GM18519 (cell line): ENCODE measurements at regions not wholly inside any gene's neighbourhood (a gene's known extent, or its start where the extent isn't known, plus 50 kb on each side); places are given as distances from the start of the nearest gene placed in this dataset.
"Not testable (repeated sequence)": the region's sequence is repeated elsewhere in the genome, so short reads cannot be mapped to it uniquely, and the experiment has no call there.

Experiments used
- ATAC-seq: cut with Tn5 transposase; IDR thresholded peaks from one replicate; pipeline ENCODE4 v1.9.1; 2021; ENCODE audit warnings: mild to moderate bottlenecking, moderate library complexity; ENCODE audit not compliant: unreplicated experiment, low FRiP score

DNA sequence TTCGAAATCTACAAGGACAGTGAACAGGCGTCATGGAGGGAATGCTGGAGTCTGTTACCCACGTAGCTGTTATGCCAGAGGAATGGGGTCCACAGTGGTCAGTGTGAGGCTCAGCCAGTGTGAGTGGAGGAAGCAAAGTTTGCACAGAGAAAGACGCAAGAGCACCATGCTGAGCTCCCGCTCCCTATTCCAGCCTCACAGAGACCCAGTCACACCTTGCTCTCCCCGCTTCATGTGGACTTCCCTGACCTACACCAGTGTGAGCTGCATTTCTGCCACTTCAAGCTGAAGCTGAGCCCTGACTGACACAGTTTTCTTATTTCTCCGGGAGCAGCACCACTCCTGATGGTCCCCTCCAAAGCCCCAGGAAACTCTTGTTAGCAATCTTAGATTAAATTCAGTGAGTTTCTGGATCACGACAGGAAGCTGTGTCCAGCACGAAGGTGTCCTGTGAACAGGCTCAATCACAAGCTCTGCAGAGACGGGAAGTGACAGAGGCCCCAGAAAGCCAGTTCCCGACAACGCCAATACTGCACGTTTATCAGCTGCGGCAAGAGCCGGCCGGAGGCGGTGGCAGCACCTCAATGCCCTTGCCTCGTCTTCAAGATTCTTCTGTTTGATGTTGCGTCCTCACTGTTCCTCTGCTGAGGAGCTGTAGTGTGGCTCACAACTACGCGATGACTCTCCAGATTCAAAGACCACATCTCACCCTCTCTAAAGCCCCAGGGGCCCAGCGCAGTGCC is 356.7 kb downstream of the ADGRD1 start:
- not testable (repeated sequence) for ATAC-seq

DNA sequence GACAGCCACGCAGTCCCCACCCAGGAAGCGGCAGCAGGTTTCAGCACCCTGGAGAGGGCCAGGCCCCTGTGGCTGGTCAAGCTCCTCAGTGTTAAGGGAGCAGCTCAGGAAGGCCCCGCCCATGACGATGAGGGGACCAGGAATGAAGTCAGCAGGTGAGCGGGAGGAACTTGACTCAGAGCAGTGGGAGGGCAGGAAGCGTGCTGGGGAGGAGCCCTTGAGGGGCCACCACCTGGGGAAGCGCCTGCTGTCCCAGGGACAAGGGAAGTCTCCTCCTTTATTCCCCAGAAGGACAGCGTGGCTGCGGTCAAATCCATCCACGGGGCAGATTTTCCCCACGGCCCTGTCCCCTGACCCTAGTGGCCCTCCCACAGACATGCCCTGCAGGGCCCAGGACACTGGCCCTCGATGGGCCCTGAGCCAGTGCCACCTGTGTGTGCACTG is 357.6 kb downstream of the ADGRD1 start:
- ATAC-seq: not testable (repeated sequence)

DNA sequence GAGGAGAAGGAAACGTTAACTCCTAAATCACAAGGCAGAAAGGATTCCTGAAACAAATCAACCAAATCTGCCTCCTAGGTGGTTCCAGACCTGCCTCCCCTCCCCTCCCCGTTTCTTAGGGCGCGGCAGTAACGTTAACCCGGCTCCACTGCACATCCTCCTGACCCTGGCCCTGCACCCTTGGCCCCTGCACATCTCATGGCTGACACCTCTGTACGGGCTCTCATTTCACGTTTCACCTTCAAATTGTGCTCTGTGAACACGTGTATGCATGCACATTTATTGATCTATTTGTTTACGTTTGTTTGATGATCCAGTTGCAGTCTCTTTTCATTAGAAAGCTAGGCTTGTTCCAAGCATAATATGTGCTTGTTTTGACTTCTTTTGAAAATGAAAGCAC is 358.1 kb downstream of the ADGRD1 start:
- no peak for ATAC-seq

DNA sequence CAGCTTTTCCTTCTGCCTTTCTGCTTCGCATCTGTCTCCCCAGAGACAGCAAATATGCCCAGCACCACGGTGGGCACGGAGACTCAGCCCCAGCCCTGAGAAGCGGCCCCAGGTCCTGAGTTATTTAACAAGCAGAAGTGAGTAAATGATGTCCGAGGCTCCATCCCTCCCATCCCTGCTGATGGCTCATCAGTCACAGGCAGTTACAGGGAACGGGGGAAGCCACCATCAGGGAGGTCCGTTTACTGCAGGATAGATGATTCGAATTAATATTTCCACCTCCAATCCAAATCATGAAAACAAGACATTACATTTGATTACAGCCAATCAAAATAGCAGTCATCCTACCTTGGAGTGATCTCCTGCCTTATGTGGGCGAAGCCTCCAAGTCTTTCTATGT is 358.7 kb downstream of the ADGRD1 start:
- ATAC-seq: not testable (repeated sequence)

DNA sequence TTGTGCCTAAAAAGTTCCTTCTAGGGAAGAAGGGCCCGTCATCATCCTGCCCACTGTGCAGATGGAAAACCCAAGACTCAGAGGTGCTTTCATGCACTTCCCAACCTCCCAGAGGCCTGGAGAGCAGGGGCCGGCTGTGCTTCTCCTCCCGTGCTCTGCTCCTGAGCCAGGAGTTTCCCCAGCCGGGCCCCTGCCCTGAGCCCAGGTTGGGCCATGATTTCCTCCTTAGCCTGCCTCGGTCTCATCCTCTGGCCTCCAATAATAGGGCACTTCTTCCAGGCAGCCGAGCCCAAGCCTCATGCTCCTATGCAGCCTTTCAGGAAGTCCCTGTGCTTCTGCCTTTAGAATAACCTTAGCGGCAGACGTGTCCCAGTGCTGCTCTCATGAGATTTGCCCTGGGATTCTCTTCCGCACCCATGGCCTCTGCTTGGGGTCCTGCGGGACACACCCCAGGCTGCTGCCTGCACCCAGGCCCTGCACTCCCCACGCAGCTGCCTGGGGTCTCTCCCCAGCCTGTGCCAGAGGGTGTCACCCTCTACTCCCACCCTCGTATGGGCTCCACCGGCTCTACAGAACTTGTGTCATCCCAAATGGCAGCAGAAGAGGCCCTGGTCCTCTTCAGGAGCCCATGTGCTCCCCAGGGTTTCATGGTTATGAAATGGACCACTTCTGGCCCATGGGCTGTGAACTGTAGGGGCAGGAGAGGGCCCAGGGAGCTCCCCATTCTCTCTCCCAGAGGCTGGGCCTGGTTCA is 359.3 kb downstream of the ADGRD1 start:
- ATAC-seq: no peak

DNA sequence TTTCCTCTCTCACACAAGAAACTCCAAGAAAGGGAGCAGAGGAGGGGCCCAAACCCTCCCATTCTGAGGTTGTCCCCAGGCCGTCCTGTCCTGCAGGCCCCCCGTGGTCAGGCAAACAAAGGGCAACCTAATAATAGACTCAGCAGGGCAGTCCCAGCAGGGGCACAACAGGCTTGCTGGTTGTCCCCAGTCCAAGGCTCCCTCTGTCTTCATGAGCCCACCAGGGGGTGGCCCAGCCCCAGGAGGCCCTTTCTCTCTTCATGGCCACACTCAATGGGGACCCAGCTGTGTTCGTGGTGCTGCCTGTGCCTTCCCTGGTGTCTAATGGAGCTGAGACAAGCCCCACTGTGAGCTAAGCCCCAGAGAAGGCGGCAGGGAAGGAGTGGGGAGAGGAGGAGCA is 359.9 kb downstream of the ADGRD1 start:
- ATAC-seq: no peak

DNA sequence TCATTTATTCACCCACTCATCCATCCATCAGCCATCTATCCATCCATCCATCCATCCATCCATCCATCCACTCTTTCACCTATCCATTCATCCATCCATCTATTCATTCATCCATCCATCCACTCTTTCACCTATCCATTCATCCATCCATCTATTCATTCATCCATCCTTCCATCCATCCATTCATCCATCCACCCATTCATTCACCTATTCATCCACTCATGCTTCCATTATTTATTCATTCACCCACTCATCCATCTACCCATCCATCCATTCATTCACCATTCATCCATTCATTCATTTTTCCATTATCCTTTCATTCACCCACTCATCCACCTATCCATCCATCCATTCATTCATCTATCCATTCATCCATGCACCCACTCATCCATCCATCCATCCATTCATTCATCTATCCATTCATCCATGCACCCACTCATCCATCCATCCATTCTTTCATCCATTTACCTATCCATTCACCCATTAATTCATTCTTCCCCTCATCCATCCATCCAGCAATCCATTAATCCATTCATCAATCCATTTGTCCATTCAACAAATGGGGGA is 360.9 kb downstream of the ADGRD1 start:
- no peak for ATAC-seq

DNA sequence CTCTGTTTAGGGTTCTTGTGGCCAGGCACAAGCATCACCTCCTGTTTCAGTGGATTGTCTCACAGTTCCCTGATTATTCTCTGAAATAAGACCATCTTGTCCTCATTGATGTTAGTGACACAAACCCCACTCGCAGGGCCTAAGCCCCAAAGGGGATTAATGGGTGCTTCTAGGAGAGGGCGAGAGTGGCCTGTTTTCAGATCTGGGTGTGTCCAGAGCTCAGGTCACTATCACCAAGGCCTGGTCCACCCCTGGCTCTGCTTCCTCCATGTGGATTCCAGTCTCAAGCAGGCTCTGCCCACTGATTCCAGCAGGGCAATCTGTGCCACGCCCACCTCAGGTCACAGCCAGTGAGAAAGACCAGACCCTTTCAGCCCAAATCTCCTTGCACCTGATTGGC is 361.9 kb downstream of the ADGRD1 start:
- ATAC-seq: no peak

DNA sequence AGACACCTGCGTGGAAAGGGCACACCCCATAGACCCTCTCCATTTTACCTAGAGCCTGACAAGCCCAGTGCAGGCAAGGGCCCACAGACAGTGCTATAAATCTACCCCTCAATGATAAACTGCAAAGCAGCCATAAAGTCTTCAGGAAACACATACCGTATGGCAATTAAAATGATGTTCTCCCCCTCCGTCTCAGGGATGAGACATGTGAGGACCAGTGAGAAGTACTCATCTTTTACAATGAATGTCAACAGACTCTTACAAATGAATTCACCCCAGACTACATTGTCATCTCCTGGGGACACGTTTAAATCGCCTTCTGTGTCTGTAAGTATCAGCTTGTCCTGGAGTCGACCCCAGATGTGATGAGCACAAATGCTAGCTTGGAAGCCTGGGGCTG is 362.7 kb downstream of the ADGRD1 start:
- no peak for ATAC-seq

DNA sequence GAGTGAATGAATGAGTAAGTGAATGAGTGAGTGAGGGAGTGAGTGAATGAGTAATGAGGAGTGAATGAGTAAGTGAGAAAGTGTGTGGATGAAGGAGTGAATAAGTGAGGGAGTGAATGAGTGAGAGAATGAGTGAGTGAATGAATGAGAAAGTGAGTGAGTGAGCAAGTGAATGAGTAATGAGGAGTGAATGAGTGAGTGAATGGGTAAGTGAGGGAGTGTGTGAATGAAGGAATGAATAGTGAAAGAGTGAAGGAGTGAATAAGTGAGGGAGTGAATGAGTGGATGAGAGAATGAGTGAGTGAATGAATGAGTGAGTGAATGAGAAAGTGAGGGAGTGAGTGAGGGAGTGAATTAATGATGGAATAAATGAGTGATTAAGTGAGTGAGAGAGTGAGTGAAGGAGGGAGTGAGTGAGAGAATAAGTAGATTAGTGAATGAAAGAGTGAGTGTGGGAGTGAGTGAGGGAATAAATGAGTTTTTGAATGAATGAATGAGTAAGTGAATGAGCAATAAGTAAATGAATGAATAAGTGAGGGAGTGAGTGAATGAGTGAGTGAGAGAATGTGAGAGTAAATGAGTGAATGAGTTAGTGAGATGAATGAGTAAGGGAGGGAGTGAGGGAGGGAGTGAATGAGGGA is 364.5 kb downstream of the ADGRD1 start:
- ATAC-seq: no peak

DNA sequence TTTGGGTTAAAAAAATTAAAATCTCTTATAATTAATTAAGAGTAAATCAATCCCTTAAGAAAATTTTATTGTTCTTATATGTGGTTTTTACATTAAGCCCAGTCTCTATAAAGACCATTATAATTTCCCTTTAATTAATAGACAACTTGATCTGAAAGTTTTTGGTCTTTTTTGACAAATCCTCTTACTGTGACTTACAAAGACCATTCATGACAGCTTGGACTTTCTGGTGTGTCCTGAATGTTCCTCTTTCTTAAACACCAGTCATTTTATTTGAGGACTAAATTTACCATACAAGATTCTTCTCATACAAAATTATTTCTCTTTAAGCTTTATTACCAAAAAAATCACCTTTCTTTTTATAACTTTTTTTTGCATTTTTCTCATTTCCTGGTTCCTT is 368.3 kb downstream of the ADGRD1 start:
- ATAC-seq: no peak

DNA sequence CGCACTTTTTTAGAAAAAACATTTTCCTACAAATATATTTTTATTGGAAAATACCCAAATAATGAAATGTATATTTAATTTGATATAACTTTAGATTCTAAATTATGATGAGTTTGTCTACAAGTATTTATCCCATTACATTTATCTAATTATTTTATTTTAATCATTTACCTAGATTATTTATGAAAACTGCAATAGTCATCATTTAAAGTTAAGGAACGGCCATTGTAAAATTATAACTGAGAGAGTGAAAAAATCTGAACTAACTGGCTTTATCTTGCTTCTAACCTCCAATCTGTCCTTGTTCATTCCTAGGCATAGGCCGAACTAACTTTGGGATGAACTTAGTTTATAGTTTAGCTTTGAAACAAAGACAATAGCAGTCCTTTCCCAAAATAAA is 368.8 kb downstream of the ADGRD1 start:
- ATAC-seq: not testable (repeated sequence)

DNA sequence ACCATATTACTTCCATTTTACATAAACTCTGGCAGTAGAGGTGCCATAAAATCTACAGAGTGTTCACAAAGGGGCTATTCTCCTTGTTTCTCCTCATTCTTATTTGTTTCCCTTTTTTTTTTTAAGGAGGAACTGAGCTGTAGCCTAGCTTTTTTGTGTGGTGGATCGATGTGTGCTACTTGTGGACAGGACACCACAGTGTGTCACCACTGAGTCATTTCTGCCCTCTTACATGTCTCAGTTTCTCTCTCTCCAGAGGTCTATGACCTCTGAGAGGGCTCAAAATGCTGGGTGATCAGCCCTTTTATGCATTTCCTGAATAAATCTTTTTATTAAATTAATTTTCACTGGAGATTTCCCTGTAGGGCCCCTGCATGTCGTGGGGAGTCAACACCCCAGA is 370.2 kb downstream of the ADGRD1 start:
- no peak for ATAC-seq

DNA sequence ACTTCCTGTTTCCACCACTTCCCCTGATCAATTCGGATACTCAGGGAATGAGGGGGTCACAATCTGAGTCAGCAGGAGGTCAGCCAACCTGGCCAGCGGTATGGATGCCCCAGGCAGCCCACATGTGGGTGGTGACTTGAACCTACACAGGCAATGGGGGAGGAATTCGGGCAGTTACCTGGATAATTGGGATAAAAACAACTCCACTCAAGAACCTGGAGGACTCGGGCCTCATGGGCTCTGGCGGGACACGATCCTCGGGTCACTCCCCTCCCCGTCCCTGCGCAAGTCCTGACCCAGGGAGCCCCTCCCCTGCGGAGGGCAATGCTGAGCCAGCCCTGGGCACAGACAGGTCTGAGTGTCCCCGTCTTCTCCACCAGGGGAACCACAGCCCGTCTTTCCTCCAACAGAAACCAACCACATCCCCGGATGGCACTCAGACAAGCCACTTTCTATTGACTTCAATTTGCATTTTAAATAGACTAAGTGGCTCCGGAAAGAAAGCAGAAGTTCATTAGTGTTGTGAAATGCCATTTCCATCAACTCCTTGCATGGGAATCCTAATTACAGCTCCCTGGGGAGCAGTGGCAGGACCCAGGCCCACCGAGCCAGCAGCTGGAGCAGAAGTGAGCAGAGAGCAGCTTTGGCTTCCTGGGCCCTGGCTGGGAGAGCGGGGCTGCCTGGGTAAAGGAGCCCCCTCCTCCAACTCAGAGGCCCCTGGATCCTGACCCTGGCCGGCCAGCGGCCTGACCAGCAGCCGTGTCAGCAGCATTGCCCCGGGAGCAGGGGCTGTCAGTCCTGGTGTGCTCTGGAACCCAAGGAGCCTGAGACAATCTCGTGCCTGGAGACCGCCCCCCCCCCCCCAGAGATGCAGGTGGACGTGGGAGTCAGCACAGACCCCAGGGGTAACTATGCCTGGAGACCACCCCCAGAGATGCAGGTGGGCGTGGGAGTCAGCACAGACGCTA is 374.1 kb downstream of the ADGRD1 start:
- no peak for ATAC-seq

DNA sequence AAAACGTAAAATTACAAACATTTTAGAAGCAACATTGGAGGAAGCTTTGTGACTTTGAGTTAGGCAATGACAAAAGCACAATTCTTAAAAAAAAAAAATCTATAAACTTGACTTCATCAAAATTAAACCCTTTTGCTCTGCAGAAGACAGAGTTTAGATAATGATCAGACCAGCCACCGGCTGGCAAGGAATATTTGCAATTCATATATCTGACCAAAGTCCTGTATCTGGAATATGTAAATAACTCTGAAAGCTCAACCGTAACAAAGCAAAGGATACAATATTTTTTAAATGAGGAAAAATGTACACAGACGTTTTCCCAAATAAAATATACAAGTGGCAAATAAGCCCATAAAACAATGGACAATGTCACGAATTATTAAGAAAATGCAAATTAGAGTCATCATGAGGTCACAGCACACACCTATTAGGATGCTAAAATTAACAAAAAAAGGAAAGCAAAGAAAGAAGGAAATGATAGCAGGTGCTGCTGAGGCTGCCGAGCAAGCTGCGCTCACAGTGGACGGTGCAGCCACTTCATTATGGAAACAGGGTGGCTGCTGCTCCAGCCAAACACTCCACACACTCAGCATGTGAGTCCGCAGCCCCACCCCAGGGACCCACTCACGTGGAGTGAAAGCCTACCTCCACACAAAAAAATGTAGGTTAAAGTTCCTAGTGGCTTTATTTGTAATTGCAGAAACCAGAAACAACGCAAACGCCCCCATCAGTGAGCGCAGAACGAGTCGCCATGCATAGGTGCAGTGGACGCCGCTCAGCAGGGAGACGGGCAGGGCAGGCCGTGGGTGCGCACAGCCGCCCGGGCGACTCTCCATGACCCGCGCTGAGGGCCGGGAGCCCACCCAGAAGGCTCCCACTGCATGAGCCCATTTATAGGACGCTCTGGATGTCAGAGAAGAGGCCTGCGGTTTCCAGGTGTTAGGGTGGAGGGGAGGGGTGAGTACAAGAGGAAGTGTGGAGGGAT is 375.4 kb downstream of the ADGRD1 start:
- ATAC-seq: not testable (repeated sequence)

DNA sequence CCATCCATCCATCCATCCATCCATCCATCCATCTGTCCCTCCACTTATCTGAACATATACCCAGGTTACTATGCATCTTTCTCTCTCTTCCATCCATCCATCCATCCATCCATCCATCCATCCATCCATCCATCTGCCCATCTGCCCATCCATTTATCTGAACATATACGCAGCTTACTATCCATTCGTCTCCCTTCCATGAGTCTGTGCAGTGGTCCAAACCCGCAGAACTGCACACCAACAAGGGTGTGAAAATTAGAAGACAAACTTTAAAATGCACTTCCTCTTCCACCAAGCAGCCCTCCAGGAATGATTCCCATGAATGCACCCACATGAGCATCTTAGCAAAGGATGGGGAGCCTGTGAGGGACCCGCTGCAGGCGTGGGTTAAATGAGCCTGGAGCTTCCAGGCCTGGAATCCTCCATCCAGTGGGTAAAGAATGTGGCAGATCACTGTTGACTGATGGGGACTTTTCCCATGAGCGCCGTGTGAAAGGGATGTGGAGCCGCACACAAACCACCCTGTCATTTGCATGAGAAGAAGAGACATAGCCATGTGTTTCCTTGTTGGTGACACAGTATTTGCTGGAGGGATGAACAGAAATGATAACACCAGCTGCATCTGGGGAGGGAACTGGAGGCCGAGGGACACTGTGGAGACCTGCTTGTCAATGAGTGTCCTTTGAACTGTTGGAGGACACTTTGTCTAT is 376.6 kb downstream of the ADGRD1 start:
- no peak for ATAC-seq

DNA sequence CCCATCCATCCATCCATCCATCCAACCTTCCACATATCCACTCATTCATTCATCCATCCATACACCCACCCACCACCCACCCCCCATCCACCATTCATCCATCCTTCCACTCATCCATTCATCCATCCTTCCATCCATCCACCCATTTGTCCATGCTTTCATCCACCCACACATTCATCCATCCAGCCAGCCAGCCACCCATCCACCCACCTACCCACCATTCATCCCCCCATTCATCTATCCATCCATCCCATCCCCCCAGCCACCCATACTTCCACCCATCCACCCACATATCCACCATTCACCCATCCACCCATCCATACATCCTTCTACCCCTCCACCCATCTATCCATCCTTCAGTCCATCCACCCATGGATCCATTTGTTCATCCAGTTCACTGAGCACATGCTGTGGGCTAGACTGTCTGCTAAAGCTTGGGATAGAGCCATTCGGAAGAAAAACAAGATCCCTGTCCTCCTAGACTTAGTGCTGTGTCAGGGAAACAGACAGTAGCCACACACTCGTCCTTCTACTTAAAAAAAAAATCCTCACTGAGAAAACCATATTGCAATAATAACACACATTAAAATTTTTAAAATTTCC is 377.5 kb downstream of the ADGRD1 start:
- ATAC-seq: no peak

DNA sequence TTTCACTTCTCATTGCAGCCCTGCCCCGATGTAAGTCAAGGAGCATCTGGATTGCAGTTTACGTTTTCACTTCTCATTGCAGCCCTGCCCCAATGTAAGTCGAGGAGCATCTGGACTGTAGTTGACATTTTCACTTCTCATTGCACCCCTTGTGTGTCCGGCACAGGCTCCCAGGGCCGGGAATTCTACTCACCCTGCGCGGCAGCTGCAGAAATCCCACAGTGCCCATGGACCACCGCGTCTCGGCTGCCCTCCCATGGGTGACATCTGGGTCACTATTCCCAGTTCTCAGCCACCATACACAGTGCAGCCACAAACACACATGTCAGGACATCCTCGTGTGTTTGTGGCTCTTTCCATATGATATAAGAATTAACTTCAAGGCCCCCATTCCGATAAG is 378.5 kb downstream of the ADGRD1 start:
- ATAC-seq: no peak
